ENCODE measurements at regions not wholly inside any gene's neighbourhood (a gene's known extent, or its start where the extent isn't known, plus 50 kb on each side); places are given as distances from the start of the nearest gene placed in this dataset.

DNA sequence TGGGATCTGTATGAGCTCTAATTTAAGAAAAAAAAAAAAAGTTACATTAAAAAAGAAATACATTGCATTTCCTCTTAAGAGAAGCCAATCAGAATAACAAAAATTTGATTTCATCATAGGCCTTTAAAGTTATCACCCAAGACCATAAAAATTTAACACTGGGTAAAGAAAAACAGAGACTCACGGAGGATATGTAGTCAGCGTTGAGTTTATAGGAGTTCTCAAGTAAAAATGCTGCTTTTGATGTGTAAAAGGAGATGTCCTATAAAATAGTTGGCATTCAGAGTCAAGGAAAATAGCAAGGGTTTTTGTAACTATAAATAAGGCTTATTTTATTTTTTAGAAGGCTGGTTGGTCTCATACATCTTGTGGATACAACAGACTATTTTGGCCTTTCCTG lies 191.1 kb downstream of the EFNB2 start:
- Mint-ChIP-seq H3K27ac (no peak overlapping the region), H3K27me3 (peaks cover 12% of the 10 kb centered on the region), H3K9me3 (peaks cover 8% of the 10 kb centered on the region), H3K4me1 (ENCODE audit: low read depth) (no peaks in the 10 kb centered on the region), H3K36me3 (ENCODE audit: low read depth) (no peaks in the 10 kb centered on the region), H3K4me3 (no peak overlapping the region)
- ChIA-PET POLR2A (no interaction called here), CTCF (no interaction called here)
- TF ChIP-seq CTCF (IDR thresholded peaks at IDR 0.05) = no peak
- DNase-seq (no peak), ATAC-seq (no peak)
- intact Hi-C loops (cut with micrococcal nuclease) = no loop called here

- ATAC-seq = no peak
Observed at GRCh38 chr13:106343836-106344235, 191.6 kb downstream of the EFNB2 start.

DNA sequence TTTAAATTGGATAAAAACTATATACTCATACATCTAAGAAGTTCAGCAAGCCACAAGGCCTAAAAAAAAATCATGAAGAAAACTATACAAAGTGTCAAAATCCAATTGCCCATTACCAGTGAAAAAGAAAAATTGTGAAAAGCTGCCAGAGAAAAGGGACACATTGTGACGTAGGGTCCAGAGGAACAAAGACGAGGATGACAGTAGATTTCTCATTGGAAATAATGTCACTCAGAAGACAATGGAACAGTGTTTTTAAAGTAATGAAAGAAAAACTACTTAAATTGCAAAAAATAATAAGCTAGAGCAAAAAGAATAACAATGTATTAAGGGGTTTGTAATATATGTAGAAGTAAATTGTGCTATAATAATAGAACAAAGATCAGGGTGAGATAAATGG lies 195.2 kb downstream of the EFNB2 start:
- ATAC-seq (no peak), DNase-seq (no peak)
- ChIA-PET CTCF (interaction anchor here (0.6 kb wide), 1 partner anchor 10 kb away, joined by 4 read pairs; no protein-coding TSS in a partner anchor), POLR2A (interaction anchor here (0.9 kb wide), 1 partner anchor 10 kb away, joined by 3 read pairs; no protein-coding TSS in a partner anchor)
- Mint-ChIP-seq H3K27ac (no peak overlapping the region), H3K27me3 (peaks cover 2% of the 10 kb centered on the region), H3K9me3 (peaks cover 8% of the 10 kb centered on the region), H3K36me3 (ENCODE audit: low read depth) (no peaks in the 10 kb centered on the region), H3K4me1 (ENCODE audit: low read depth) (no peaks in the 10 kb centered on the region), H3K4me3 (no peak overlapping the region)
- TF ChIP-seq CTCF (IDR thresholded peaks at IDR 0.05) = no peak
- intact Hi-C loops (cut with micrococcal nuclease) = no loop called here

More at GRCh38 chr13:106343836-106344235, 191.6 kb downstream of the EFNB2 start:
- Mint-ChIP-seq H3K9me3 (peaks cover 8% of the 10 kb centered on the region), H3K27me3 (peaks cover 9% of the 10 kb centered on the region), H3K4me1 (ENCODE audit: low read depth) (no peaks in the 10 kb centered on the region), H3K27ac (no peak overlapping the region), H3K36me3 (ENCODE audit: low read depth) (no peaks in the 10 kb centered on the region), H3K4me3 (no peak overlapping the region)
- ChIA-PET POLR2A (no interaction called here), CTCF (no interaction called here)
- intact Hi-C loops (cut with micrococcal nuclease) = no loop called here
- TF ChIP-seq CTCF (IDR thresholded peaks at IDR 0.05) = no peak
- no peak for DNase-seq

DNA sequence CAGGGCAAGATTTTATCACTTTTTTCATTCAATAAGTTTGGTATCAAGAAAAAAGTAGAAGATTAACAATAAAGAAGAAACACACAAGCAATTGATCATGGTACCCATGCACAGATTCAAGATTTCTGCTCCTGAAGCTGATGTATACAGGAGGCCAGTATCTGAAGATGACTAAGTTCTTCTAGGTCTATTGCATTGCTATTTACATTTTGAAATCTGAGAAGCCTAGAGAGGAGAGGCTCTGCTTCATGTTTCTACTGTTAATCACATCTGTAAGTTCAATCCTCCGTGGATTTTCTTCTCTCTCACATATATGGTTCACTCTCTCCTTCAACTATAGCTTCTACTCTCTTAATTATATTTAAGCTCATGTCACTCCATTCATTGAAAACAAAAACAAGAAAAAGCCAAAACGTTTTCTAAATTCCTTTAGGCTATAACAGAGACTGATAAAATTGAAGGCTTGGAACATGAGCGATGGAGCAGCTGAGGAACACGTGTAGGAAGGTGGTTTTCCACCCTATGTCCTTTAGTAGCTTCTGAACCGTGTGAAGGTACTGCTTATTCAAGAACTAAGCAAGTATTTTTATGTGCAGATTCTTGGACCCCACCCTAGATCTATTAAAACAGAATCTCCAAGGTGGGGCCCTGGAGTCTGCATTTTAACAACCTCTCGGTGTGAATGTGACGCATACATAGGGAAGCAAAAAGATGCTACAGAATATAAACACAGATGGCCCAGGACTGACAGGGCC lies 198.2 kb downstream of the EFNB2 start:
- intact Hi-C loops (cut with micrococcal nuclease) = no loop called here
- no peak for DNase-seq
- Mint-ChIP-seq H3K27me3 (no peaks in the 10 kb centered on the region), H3K4me1 (ENCODE audit: low read depth) (no peaks in the 10 kb centered on the region), H3K9me3 (peaks cover 8% of the 10 kb centered on the region), H3K4me3 (no peak overlapping the region), H3K27ac (no peak overlapping the region), H3K36me3 (ENCODE audit: low read depth) (no peaks in the 10 kb centered on the region)
- no peak for ATAC-seq
- ChIA-PET CTCF (no interaction called here), POLR2A (no interaction called here)
- no peak for TF ChIP-seq CTCF (IDR thresholded peaks at IDR 0.05)

GRCh38 chr13:106336668-106337067 lies 198.8 kb downstream of the EFNB2 start:
- Mint-ChIP-seq H3K4me3 (no peak overlapping the region), H3K27me3 (no peaks in the 10 kb centered on the region), H3K27ac (no peak overlapping the region), H3K9me3 (peaks cover 8% of the 10 kb centered on the region), H3K4me1 (ENCODE audit: low read depth) (no peaks in the 10 kb centered on the region), H3K36me3 (ENCODE audit: low read depth) (no peaks in the 10 kb centered on the region)
- no peak for ATAC-seq
- CTCF ChIA-PET = interaction anchor here (1.4 kb wide), 1 partner anchor 200 kb away, joined by 3 read pairs; no protein-coding TSS in a partner anchor
- POLR2A ChIA-PET = no interaction called here
- no peak for DNase-seq
- intact Hi-C loops (cut with micrococcal nuclease) = no loop called here
- TF ChIP-seq CTCF (IDR thresholded peaks at IDR 0.05) = no peak

All from activated CD8-positive, alpha-beta T cell treated with anti-CD3 and anti-CD28 coated beads for 36 hours (primary cell).